GM20000 (cell line): ENCODE measurements at regions not wholly inside any gene's neighbourhood (a gene's known extent, or its start where the extent isn't known, plus 50 kb on each side); places are given as distances from the start of the nearest gene placed in this dataset.

Experiments
- DNase-seq: peaks from one replicate; pipeline ENCODE4 v3.0.0; 2012; ENCODE audit warnings: low spot score
- CTCF ChIP-seq: IDR thresholded peaks from 2 replicates; pipeline ENCODE4 v1.5.1; 2012; ENCODE audit warnings: mild to moderate bottlenecking, control low read depth; ENCODE audit errors: extremely low read depth, missing control alignments

- no peak for DNase-seq
- no peak for TF ChIP-seq CTCF
Measured at GRCh38 chr7:69049326-69049725, 548.9 kb upstream of the AUTS2 start.

- DNase-seq = no peak
- no peak for TF ChIP-seq CTCF
Measured at GRCh38 chr7:69052447-69052846, 545.8 kb upstream of the AUTS2 start.

GRCh38 chr7:69060516-69060915 lies 537.8 kb upstream of the AUTS2 start:
- TF ChIP-seq CTCF = no peak
- no peak for DNase-seq

- no peak for DNase-seq
- no peak for TF ChIP-seq CTCF
Measured at GRCh38 chr7:69062020-69062765, 536.1 kb upstream of the AUTS2 start.

GRCh38 chr7:69067397-69067796 lies 530.9 kb upstream of the AUTS2 start:
- no peak for DNase-seq
- TF ChIP-seq CTCF = no peak

- no peak for DNase-seq
- no peak for TF ChIP-seq CTCF
Measured at GRCh38 chr7:69070476-69070875, 527.8 kb upstream of the AUTS2 start.

- no peak for TF ChIP-seq CTCF
- no peak for DNase-seq
Measured at GRCh38 chr7:69076566-69076965, 521.7 kb upstream of the AUTS2 start.
